ENCODE measurements at regions not wholly inside any gene's neighbourhood (a gene's known extent, or its start where the extent isn't known, plus 50 kb on each side); places are given as distances from the start of the nearest gene placed in this dataset.

DNA sequence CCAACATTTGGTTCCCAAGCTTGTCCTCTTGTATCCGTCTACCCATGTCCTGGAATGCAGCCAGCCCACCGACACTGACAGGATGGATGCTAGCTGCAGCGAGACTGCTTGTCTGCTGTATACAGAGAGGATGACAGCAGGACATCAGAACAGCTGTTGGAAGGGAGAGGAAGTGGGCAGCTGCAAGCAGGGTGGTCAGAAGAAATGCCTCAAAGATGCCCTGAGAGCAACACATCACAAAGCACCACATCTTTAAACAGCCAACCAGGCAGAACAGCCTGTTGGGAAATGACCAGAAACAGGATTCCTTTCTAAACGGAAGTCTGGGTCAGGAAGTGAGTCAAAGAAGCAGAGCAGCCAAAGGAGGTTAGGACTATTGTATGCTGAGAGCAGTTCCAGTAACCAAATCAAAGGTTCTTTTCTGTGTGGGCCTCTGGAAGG, 219.1 kb downstream of the NDUFS4 start:
- TF ChIP-seq, protein P1, sequence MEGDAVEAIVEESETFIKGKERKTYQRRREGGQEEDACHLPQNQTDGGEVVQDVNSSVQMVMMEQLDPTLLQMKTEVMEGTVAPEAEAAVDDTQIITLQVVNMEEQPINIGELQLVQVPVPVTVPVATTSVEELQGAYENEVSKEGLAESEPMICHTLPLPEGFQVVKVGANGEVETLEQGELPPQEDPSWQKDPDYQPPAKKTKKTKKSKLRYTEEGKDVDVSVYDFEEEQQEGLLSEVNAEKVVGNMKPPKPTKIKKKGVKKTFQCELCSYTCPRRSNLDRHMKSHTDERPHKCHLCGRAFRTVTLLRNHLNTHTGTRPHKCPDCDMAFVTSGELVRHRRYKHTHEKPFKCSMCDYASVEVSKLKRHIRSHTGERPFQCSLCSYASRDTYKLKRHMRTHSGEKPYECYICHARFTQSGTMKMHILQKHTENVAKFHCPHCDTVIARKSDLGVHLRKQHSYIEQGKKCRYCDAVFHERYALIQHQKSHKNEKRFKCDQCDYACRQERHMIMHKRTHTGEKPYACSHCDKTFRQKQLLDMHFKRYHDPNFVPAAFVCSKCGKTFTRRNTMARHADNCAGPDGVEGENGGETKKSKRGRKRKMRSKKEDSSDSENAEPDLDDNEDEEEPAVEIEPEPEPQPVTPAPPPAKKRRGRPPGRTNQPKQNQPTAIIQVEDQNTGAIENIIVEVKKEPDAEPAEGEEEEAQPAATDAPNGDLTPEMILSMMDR (IDR thresholded peaks at IDR 0.05; ENCODE audit: poor library complexity): no peak
- TF ChIP-seq EZH2 (IDR thresholded peaks at IDR 0.05; ENCODE audit: borderline replicate concordance): no peak

All from hepatocyte (in vitro differentiated cells).